ENCODE measurements at regions not wholly inside any gene's neighbourhood (a gene's known extent, or its start where the extent isn't known, plus 50 kb on each side); places are given as distances from the start of the nearest gene placed in this dataset.
"Not testable (repeated sequence)": the region's sequence is repeated elsewhere in the genome, so short reads cannot be mapped to it uniquely, and the experiment has no call there.

DNA sequence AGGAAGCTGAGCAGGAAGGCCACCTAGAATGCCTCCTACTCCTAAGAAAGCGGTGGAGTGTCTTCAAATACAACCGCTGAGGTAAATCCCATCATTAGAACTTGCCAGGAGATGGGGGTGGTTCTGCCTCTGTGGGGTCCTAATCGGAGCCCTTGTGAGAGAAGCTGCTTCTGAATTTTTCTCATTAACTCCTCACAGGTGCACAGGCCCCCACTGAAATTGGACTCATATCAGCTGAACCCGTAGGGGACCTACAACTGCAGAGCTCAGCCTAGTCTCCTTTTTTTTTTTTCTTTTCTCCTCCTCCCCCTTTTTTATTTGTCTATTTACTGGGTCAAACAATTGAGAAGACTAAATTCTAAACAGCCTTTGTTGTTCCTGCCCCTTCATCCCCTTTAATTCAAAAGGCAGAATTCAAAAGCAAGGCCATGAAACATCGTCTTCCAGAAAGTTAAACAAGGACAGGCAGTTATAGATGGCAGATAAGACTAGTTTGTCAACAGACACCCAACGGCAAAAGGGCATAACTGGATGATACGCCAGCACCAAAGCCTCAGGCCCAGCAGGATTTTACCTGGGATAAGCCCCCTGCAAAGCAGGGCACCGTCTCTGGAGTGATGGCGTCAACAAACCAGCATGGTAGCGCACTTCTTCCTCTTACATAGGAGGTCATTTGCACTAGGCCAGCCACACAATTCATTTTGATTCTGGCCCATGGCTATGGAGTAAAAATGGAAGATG, 213.7 kb upstream of the HES1 start:
- no peak overlapping the region for H3K27ac ChIP-seq
- no peak overlapping the region for H3K4me3 ChIP-seq
- TF ChIP-seq POLR2A (IDR thresholded peaks at IDR 0.05) = no peak
- TF ChIP-seq, protein P1, sequence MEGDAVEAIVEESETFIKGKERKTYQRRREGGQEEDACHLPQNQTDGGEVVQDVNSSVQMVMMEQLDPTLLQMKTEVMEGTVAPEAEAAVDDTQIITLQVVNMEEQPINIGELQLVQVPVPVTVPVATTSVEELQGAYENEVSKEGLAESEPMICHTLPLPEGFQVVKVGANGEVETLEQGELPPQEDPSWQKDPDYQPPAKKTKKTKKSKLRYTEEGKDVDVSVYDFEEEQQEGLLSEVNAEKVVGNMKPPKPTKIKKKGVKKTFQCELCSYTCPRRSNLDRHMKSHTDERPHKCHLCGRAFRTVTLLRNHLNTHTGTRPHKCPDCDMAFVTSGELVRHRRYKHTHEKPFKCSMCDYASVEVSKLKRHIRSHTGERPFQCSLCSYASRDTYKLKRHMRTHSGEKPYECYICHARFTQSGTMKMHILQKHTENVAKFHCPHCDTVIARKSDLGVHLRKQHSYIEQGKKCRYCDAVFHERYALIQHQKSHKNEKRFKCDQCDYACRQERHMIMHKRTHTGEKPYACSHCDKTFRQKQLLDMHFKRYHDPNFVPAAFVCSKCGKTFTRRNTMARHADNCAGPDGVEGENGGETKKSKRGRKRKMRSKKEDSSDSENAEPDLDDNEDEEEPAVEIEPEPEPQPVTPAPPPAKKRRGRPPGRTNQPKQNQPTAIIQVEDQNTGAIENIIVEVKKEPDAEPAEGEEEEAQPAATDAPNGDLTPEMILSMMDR (IDR thresholded peaks at IDR 0.05) = no peak
- no peak for TF ChIP-seq EP300 (IDR thresholded peaks at IDR 0.05)
- no peaks in the 10 kb centered on the region for H3K4me1 ChIP-seq
- WGBS, 2 donors = 82 to 85% methylated on average over 10 of the region's 10 CpGs
- peaks cover 0 to 19% (median 0%) of the 10 kb centered on the region in 4 donors for H3K9me3 ChIP-seq
- no peak for DNase-seq (ENCODE audit: low spot score in 2 of 2)
- no peaks in the 10 kb centered on the region for H3K27me3 ChIP-seq
- H3K36me3 ChIP-seq = no peaks in the 10 kb centered on the region

DNA sequence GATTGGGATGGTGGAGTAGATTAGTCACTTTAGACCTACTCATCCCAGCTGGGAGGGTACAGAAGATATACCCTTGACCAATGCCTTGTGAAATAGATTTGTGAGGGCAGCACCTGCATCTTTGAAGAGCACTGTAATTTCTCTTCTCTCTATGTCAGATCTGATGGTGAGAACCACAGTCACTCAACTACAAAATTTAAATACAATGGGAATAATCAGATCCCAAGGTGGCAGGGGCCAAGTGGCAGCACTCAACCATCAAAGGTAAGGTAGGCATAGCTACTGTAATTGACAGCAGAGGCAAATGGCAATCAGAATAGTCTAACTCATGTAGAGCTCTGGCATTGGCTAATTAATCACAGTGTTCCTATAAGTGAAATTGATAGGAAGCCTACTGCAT, 212.0 kb upstream of the HES1 start:
- H3K27ac ChIP-seq; H3K4me1 ChIP-seq; H3K27me3 ChIP-seq; H3K36me3 ChIP-seq; DNase-seq (ENCODE audit: low spot score in 2 of 2); H3K4me3 ChIP-seq: not testable (repeated sequence)
- peaks cover 0 to 19% (median 0%) of the 10 kb centered on the region in 4 donors for H3K9me3 ChIP-seq

DNA sequence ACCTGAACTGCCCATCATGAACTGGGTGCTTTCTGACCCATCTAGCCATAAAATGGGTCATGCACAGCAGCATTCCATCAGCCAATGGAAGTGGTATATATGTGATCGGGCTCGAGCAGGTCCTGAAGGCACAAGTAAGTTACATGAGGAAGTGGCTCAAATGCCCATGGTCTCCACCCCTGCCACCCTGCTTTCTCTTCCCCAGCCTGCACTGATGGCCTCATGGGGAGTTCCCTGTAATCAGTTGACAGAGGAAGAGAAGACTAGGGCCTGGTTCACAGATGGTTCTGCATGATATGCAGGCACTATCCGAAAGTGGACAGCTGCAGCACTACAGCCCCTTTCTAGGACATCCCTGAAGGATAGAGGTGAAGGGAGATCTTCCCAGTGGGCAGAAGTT, 209.9 kb upstream of the HES1 start:
- not testable (repeated sequence) for H3K27me3 ChIP-seq; DNase-seq (ENCODE audit: low spot score in 2 of 2); H3K27ac ChIP-seq; H3K4me1 ChIP-seq; H3K4me3 ChIP-seq; H3K36me3 ChIP-seq
- WGBS, 2 donors = 82 to 91% methylated on average over 3 of the region's 3 CpGs
- H3K9me3 ChIP-seq = peaks cover 0 to 19% (median 0%) of the 10 kb centered on the region in 4 donors

DNA sequence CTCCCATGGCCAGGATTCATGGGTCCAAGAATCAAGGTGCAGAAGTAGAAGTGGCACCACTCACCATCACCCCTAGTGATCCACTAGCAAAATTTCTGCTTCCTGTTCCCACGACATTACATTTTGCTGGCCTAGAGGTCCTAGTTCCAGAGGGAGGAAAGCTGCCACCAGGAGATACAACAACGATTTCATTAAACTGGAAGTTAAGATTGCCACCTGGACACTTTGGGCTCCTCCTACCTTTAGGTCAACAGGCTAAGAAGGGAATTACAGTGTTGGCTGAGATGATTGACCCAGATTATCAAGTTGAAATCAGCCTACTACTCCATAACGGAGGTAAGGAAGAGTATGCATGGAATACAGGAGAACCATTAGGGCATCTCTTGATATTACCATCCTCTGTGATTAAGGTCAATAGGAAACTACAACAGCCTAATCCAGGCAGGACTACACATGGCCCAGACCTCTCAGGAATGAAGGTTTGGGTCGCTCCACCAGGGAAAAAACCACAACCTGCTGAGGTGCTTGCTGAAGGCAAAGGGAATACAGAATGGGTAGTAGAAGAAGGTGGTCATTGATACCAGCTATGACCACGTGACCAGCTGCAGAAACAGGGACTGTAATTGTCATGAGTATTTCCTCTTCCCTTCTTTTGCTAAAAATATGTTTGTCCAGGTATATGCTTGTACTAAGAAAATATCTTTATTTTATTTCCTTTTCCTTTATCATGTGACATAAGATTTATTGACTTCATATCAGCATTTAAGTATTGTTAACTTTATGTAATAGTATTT, 208.3 kb upstream of the HES1 start:
- H3K36me3 ChIP-seq; H3K27me3 ChIP-seq; H3K27ac ChIP-seq; DNase-seq (ENCODE audit: low spot score in 2 of 2); H3K4me3 ChIP-seq; H3K4me1 ChIP-seq: not testable (repeated sequence)
- WGBS, 2 donors = 94 to 96% methylated on average over 5 of the region's 5 CpGs
- peaks cover 0 to 19% (median 0%) of the 10 kb centered on the region in 4 donors for H3K9me3 ChIP-seq

DNA sequence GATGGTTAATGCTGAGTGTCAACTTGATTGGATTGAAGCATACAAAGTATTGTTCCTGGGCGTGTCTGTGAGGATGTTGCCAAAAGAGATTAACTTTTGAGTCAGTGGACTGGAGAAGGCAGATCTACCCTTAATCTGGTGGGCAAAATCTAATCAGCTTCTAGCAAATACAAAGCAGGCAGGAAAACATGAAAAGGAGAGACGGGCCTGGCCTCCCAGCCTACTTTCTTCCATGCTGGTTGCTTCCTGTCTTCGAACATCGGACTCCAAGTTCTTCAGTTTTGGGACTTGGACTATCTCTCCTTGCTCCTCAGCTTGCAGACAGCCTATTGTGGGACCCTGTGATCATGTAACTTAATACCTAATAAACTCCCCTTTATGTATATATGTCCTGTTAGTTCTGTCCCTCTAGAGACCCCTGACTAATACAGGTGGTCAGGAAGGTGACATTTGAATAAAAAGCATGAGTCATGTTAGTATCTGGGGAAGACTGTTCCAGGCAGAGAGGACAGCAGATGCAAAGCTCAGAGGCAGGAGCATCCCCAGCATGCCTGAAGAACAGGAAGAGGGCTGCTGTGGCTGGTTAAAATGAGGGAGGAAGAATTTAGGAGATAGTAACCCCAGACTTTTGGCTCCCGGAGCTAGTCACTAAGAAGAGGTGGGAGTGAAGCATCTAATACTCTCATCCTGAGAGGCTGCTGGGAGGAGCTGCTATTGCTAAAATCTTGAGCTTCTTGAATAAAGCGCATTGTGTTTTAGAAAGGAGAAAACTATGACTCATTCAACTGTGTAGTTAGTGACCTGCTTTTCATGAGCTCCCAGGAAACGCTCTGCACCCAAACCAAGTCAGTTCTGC, 207.4 kb upstream of the HES1 start:
- H3K9me3 ChIP-seq = peaks cover 0 to 13% (median 0%) of the 10 kb centered on the region in 4 donors
- H3K36me3 ChIP-seq = no peaks in the 10 kb centered on the region
- H3K27ac ChIP-seq = no peak overlapping the region
- DNase-seq (ENCODE audit: low spot score in 2 of 2) = no peak
- peaks cover 0 to 8% (median 0%) of the 10 kb centered on the region in 4 donors for H3K4me1 ChIP-seq
- H3K27me3 ChIP-seq = no peaks in the 10 kb centered on the region
- TF ChIP-seq EP300 (IDR thresholded peaks at IDR 0.05) = no peak
- no peak overlapping the region for H3K4me3 ChIP-seq
- WGBS, 2 donors = 63 to 65% methylated on average over 7 of the region's 7 CpGs

DNA sequence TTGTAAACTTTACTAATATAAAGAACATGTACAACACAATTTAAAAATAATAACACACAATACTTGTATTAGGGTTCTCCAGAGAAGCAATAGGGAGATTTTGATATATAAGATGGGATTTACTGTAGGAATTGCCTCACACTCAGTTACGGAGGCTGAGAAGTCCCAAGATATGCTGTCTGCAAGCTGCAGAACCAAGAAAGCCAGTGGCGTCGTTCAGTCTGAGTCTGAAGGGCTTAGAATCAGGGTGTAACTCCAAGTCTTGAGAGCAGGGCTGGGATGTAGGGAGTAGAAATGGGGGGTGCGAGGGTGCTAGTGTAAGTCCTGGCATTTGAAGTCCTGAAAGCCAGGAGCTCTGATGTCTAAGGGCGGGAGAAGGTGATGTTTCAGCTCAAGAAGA, 206.6 kb upstream of the HES1 start:
- H3K27ac ChIP-seq = no peak overlapping the region
- no peak for DNase-seq (ENCODE audit: low spot score in 2 of 2)
- no peaks in the 10 kb centered on the region for H3K36me3 ChIP-seq
- no peak overlapping the region for H3K4me3 ChIP-seq
- H3K9me3 ChIP-seq = peaks cover 0 to 5% (median 0%) of the 10 kb centered on the region in 4 donors
- H3K4me1 ChIP-seq = peaks cover 0 to 8% (median 0%) of the 10 kb centered on the region in 4 donors
- H3K27me3 ChIP-seq = no peaks in the 10 kb centered on the region
- TF ChIP-seq POLR2A (IDR thresholded peaks at IDR 0.05) = no peak
- no peak for TF ChIP-seq EP300 (IDR thresholded peaks at IDR 0.05)
- TF ChIP-seq, protein P1 (IDR thresholded peaks at IDR 0.05) = no peak
- 78 to 79% methylated on average over 5 of the region's 5 CpGs for WGBS, 2 donors
